ENCODE measurements at regions not wholly inside any gene's neighbourhood (a gene's known extent, or its start where the extent isn't known, plus 50 kb on each side); places are given as distances from the start of the nearest gene placed in this dataset.

DNA sequence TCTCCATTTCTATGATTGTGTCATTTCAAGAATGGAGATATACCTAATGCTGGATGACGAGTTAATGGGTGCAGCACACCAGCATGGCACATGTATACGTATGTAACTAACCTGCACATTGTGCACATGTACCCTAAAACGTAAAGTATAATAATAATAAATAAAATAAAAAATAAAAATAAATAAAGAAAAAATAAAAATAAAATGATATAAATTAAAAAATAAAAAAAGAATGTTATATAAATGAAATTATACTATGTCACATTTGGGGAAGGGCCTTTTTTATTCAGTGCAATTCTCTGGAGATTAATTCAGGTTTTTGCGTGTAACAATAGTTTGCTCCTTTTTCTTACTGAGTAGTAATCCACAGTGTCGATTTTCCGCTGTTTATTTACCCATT is 763.5 kb upstream of the POU3F3 start:
- Mint-ChIP-seq H3K9me3 (ENCODE audit: unreplicated experiment) (no peaks in the 10 kb centered on the region), H3K4me1 (ENCODE audit: low read depth, unreplicated experiment) (no peaks in the 10 kb centered on the region), H3K27ac (ENCODE audit: unreplicated experiment) (no peak overlapping the region), H3K27me3 (ENCODE audit: unreplicated experiment) (no peaks in the 10 kb centered on the region), H3K36me3 (ENCODE audit: unreplicated experiment) (no peaks in the 10 kb centered on the region), H3K4me3 (ENCODE audit: unreplicated experiment) (no peak overlapping the region)
- no peak for DNase-seq
- TF ChIP-seq, protein P1, sequence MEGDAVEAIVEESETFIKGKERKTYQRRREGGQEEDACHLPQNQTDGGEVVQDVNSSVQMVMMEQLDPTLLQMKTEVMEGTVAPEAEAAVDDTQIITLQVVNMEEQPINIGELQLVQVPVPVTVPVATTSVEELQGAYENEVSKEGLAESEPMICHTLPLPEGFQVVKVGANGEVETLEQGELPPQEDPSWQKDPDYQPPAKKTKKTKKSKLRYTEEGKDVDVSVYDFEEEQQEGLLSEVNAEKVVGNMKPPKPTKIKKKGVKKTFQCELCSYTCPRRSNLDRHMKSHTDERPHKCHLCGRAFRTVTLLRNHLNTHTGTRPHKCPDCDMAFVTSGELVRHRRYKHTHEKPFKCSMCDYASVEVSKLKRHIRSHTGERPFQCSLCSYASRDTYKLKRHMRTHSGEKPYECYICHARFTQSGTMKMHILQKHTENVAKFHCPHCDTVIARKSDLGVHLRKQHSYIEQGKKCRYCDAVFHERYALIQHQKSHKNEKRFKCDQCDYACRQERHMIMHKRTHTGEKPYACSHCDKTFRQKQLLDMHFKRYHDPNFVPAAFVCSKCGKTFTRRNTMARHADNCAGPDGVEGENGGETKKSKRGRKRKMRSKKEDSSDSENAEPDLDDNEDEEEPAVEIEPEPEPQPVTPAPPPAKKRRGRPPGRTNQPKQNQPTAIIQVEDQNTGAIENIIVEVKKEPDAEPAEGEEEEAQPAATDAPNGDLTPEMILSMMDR (IDR thresholded peaks at IDR 0.05; ENCODE audit: partially characterized antibody, unreplicated experiment), result no peak

DNA sequence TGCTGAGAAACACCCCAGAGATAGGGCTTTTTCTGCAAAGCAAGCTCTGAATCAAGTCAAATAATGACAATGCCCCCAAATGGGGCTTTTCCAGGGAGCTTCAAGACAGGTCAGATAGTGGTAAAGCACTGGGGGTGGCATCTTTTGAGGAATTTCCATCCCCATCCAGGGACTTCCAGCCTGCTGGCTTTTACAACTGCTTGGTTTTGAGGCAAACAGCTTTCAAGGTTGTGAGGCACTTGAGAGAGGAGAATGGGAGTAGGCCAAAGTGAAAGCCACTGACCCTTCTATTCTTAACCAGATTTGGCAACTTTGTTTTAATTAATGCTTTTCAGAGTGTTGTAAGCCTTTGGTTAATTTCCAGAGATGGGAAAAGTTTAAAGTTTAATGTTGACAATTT is 762.0 kb upstream of the POU3F3 start:
- H3K27me3 Mint-ChIP-seq (ENCODE audit: unreplicated experiment), result no peaks in the 10 kb centered on the region
- no peak overlapping the region for H3K4me3 Mint-ChIP-seq (ENCODE audit: unreplicated experiment)
- H3K9me3 Mint-ChIP-seq (ENCODE audit: unreplicated experiment), result no peaks in the 10 kb centered on the region
- no peaks in the 10 kb centered on the region for H3K4me1 Mint-ChIP-seq (ENCODE audit: low read depth, unreplicated experiment)
- no peaks in the 10 kb centered on the region for H3K36me3 Mint-ChIP-seq (ENCODE audit: unreplicated experiment)
- H3K27ac Mint-ChIP-seq (ENCODE audit: unreplicated experiment), result no peak overlapping the region
- TF ChIP-seq, protein P1 (IDR thresholded peaks at IDR 0.05; ENCODE audit: partially characterized antibody, unreplicated experiment), result no peak
- no peak for DNase-seq

DNA sequence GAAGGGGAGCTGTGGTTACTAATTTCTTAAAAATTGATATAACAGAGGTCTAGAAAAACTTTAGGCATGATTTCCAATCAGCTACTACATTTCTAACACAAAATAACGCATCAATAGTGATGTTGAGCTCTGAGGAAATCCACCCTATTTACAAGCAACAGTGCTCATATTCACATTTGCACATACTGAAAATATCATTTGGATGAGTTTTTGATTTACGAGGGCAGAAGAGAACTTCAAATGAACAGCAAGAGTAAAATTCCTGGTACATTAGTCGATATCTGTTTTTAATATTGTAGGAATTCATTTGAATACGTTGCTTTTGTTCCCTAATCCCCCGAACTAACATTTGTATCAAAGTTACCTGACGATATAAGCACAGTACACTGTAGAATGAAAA is 761.0 kb upstream of the POU3F3 start:
- TF ChIP-seq, protein P1 (IDR thresholded peaks at IDR 0.05; ENCODE audit: partially characterized antibody, unreplicated experiment), result no peak
- Mint-ChIP-seq H3K27me3 (ENCODE audit: unreplicated experiment) (no peaks in the 10 kb centered on the region), H3K4me3 (ENCODE audit: unreplicated experiment) (no peak overlapping the region), H3K36me3 (ENCODE audit: unreplicated experiment) (no peaks in the 10 kb centered on the region), H3K9me3 (ENCODE audit: unreplicated experiment) (no peaks in the 10 kb centered on the region), H3K27ac (ENCODE audit: unreplicated experiment) (no peak overlapping the region), H3K4me1 (ENCODE audit: low read depth, unreplicated experiment) (no peaks in the 10 kb centered on the region)
- no peak for DNase-seq

DNA sequence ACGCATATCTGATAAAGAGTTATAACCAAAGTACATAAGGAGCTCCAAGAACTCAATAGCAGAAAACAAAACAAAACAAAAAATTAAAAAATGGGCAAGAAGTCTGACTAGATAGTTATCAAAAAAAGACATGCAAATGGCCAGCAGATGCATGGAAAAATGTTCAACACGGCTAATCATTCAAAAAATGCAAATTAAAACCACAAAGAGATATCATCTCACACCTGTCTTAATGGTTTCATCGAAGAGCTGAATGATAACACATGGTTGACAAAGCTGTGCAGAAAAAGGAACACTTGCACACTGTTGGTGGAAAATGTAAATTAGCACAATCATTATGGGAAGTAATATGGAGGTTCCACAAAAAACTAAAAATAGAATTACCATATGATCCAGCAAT is 751.3 kb upstream of the POU3F3 start:
- Mint-ChIP-seq H3K4me1 (ENCODE audit: low read depth, unreplicated experiment) (no peaks in the 10 kb centered on the region), H3K9me3 (ENCODE audit: unreplicated experiment) (no peaks in the 10 kb centered on the region), H3K36me3 (ENCODE audit: unreplicated experiment) (no peaks in the 10 kb centered on the region), H3K4me3 (ENCODE audit: unreplicated experiment) (no peak overlapping the region), H3K27me3 (ENCODE audit: unreplicated experiment) (peaks cover 1% of the 10 kb centered on the region), H3K27ac (ENCODE audit: unreplicated experiment) (no peak overlapping the region)
- TF ChIP-seq, protein P1 (IDR thresholded peaks at IDR 0.05; ENCODE audit: partially characterized antibody, unreplicated experiment), result no peak
- DNase-seq, result no peak

DNA sequence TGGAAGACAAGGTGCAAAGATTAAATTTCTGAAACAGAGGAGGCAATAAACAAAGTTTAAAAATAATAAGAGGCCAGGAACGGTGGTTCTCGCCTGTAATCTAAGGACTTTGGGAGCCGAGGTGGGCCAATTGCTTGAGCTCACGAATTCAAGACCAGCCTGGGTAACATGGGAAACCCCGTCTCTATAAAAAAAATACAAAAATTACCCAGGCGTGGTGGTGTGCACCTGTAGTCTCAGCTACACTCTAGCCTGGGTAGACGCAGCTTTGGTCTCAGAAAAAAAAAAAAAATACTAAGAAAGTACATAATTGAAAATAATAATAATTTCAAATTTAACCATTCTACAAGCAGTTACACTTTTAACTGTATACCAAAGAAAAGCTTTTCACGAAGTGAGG is 744.6 kb upstream of the POU3F3 start:
- Mint-ChIP-seq H3K4me1 (ENCODE audit: low read depth, unreplicated experiment) (no peaks in the 10 kb centered on the region), H3K36me3 (ENCODE audit: unreplicated experiment) (no peaks in the 10 kb centered on the region), H3K9me3 (ENCODE audit: unreplicated experiment) (no peaks in the 10 kb centered on the region), H3K4me3 (ENCODE audit: unreplicated experiment) (no peak overlapping the region), H3K27ac (ENCODE audit: unreplicated experiment) (no peak overlapping the region), H3K27me3 (ENCODE audit: unreplicated experiment) (no peaks in the 10 kb centered on the region)
- DNase-seq, result no peak
- TF ChIP-seq, protein P1 (IDR thresholded peaks at IDR 0.05; ENCODE audit: partially characterized antibody, unreplicated experiment), result no peak

Data from glutamatergic neuron (in vitro differentiated cells).